ENCODE measurements at regions not wholly inside any gene's neighbourhood (a gene's known extent, or its start where the extent isn't known, plus 50 kb on each side); places are given as distances from the start of the nearest gene placed in this dataset.
"Not testable (repeated sequence)": the region's sequence is repeated elsewhere in the genome, so short reads cannot be mapped to it uniquely, and the experiment has no call there.

- TF ChIP-seq CTCF, POLR2A (IDR thresholded peaks at IDR 0.05): not testable (repeated sequence)
Observed at GRCh38 chr6:113791225-113791624, 65.9 kb upstream of the MARCKS start.
